Right forelimb (tissue), 1 donor: ENCODE measurements at regions not wholly inside any gene's neighbourhood (a gene's known extent, or its start where the extent isn't known, plus 50 kb on each side); places are given as distances from the start of the nearest gene placed in this dataset.

Experiments used
- DNase-seq: peaks from one replicate; pipeline ENCODE4 v3.0.0-alpha.2; 2018

GRCh38 chr4:66923081-66923865, 622.0 kb downstream of the CENPC start:
- no peak for DNase-seq

DNA sequence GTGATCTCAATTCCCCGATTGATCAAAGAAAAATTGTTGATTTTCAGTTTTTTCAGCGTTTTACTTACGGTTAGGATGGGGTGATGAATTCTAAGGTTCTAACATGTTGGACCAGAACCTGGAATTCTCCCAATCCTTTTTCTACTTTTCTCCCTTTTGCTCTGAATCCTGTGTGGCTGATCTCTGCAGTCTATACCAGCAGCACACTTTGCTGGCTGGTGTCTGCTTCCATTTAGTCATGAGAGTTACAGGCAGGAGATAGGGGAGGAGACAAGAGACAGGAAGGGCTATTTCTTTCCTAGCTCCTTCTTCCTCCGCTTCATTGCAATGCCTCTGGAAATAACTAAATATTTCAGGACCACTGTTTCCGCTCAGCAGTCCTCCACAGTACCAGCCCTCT, 623.9 kb downstream of the CENPC start:
- DNase-seq = no peak

DNA sequence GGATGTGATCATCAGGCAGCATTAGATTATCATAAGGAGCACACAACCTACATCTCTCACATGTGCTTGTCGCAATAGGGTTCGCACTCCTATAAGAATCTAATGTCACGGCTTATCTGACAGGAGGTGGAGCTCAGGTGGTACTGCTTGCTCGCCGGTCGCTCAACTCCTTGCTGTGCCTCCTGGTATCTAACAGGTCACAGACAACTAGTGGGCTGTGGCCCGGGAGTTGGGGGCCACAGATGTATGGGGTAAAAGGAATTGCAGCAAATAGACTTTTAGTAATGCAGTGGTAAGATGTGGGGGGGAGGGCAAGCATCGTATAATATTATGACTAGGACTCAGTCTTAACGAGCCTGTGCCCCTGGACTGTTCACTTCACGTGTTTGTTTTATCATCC, 624.8 kb downstream of the CENPC start:
- no peak for DNase-seq

GRCh38 chr4:66911880-66912279, 633.4 kb downstream of the CENPC start:
- DNase-seq = no peak

DNA sequence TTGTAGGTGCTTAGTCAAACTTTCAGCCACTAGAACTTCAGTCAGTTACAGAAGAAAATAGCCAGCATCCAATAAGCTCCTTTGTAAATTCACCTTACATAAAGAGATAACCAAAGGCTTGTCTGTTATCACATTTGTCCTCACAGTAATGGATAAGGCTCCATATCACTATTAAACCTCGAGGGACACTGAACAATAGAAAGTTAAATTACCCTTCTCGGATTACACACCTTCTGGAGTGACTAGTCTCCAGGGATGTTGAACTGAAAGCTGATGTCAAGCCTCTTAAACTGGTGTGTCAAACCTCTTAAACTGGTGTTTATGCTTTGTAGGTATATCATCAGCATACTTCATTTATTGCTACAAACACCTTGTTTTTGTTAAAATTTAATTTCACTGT, 639.0 kb downstream of the CENPC start:
- no peak for DNase-seq

- no peak for DNase-seq
These were observed 645.8 kb downstream of the CENPC start for GRCh38 chr4:66899422-66900065.

DNA sequence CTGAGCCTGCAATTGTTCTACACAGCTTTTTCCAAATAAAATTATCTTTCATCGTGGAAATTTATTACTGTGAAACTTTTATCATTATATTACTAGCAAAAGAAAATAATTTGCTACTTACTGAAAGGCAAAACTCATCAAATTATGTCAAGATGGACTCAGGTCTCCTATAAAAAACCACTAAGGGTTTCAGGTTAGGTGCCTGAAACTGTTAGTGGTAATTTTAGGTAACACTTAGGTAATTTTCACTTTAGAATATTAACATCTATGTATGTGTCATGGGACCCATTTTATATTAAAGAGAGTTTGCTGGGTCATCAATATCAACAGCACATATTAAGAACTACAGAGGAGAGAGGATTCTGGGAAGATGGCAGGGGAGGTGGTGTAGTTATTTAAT, 651.5 kb downstream of the CENPC start:
- DNase-seq = no peak

GRCh38 chr4:66887061-66887460, 658.2 kb downstream of the CENPC start:
- no peak for DNase-seq

GRCh38 chr4:66885501-66886165, 659.7 kb downstream of the CENPC start:
- DNase-seq = no peak

GRCh38 chr4:66876946-66877345, 668.4 kb downstream of the CENPC start:
- DNase-seq = no peak

DNA sequence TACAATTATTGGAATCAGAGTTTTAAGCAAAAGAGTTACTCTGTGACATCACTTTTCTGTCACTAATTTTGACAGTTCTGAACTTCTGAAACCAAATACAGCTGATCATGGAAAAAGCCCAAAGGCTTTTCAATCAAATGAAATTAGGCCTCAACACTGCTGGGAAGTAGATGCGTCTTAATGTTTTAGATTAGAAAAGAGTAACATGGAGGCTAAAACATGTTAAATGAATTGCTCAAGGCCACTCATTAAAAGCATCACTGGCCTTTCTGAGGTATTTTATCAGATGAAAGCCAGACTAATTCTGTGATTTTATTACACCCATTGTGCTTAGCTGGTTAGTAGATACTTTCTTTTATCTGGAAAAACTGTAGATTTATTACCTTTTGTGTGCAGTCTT, 672.6 kb downstream of the CENPC start:
- DNase-seq = no peak

GRCh38 chr4:66863481-66863880, 681.8 kb downstream of the CENPC start:
- no peak for DNase-seq

DNA sequence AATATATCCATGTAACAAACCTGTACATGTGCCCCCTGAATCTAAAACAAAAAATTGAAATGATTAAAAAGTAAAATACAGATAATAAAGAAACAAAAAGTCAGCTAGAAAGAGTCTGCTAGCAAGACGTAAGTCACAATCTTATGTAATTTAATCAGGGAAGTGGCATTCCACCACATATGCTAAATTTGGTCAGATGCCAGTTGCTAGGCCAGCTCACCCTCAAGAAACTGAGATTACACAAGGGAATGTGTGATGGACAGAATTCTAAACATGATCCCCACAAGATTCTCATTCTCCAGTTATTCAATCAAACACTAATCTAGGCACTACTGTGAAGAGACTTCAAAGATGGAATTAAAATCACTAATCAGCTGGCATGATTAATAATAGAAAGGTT, 689.3 kb downstream of the CENPC start:
- DNase-seq = no peak

GRCh38 chr4:66853845-66854244, 691.5 kb downstream of the CENPC start:
- no peak for DNase-seq

GRCh38 chr4:66852843-66853242, 692.5 kb downstream of the CENPC start:
- DNase-seq = no peak

GRCh38 chr4:66849596-66849995, 695.7 kb downstream of the CENPC start:
- DNase-seq = no peak

GRCh38 chr4:66842724-66843088, 702.6 kb downstream of the CENPC start:
- DNase-seq = no peak

- DNase-seq = no peak
These were observed 703.1 kb downstream of the CENPC start for GRCh38 chr4:66842026-66842723.

DNA sequence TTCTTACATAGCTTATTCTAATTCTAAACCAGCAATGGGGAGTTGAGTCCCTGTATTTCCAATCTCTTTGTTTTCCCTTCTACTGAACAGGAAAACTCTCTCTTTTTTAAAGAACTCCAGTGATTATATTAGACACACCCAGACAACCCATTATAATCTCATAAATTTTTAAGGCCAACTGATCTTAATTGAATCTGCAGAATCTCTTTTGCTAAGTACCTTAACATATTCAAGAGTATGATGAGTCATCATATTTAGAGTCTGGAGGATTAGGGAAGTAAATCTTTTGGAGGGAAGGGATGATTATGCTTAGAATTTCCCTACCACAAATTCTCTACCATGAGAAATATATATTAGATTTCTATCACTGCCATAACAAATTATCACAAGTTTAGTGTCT, 705.1 kb downstream of the CENPC start:
- DNase-seq = no peak

DNA sequence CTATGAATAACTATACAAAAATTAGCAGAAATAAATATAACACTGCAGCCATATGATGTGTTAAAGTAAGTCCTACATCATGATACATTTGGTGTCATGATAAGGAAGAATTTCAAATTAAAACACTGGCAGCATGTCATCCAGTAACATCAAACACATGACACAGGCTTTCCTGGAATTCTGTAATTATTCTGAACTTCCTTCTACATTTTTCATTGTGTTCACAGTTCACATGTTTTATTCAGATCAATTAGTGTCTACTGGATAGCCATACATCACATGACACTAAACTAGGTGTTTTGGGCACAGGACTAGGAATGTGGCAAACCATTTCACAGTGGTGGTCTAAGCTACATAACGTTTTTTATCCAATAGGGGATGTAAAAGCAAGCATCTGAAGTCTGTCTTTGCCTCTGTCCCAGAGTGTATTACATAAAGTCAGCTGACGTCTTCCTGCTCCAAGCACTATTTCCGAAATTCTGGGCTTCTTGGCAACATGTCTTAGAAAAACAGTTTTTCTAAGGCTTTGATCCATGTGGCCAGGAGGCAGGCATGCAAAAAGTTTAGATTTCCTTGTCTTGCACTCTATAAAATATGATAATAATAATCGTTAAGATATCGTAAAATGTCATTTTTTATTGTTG, 707.9 kb downstream of the CENPC start:
- DNase-seq = no peak

GRCh38 chr4:66829310-66829709, 716.0 kb downstream of the CENPC start:
- DNase-seq = no peak

GRCh38 chr4:66820681-66821080, 724.6 kb downstream of the CENPC start:
- DNase-seq = no peak

- no peak for DNase-seq
These were observed 731.0 kb downstream of the CENPC start for GRCh38 chr4:66814277-66814676.
